Right lobe of liver (tissue), 6 donors: ENCODE measurements at regions not wholly inside any gene's neighbourhood (a gene's known extent, or its start where the extent isn't known, plus 50 kb on each side); places are given as distances from the start of the nearest gene placed in this dataset.
A peak's percentile ranks its signal among the peaks of the same experiment; 100 is the strongest.

Experiments
- ATAC-seq, 4 donors: fragments of 200-7000 bp; cut with Tn5 transposase; one replicate each; pipeline ENCODE4 v1.9.1; 2020; ENCODE audit warnings: mild to moderate bottlenecking in 4 of 4, moderate library complexity in 4 of 4
- DNase-seq, 3 donors: peaks; one replicate each; pipeline ENCODE4 v3.0.0-alpha.2; 2020
- H3K27ac ChIP-seq, 3 donors: fragments of 200-600 bp; one replicate each; pipeline ENCODE4 v1.8.0; 2022
- H3K27me3 ChIP-seq, 2 donors: fragments of 200-600 bp; one replicate each; pipeline ENCODE4 v1.8.0; 2022
- H3K36me3 ChIP-seq, 4 donors: fragments of 200-600 bp; sonication (generic) in 1 of 4; one replicate each; pipeline versions ENCODE4 v1.5.1 to v1.8.0; 2017 to 2022; ENCODE audit warnings: control low read depth in 1 of 4
- H3K4me1 ChIP-seq, 4 donors: fragments of 200-600 bp; sonication (generic) in 1 of 4; one replicate each; pipeline versions ENCODE4 v1.5.1 to v1.8.0; 2017 to 2022; ENCODE audit warnings: control low read depth in 1 of 4
- H3K4me3 ChIP-seq, 3 donors: fragments of 200-600 bp; one replicate each; pipeline ENCODE4 v1.8.0; 2022
- H3K9me3 ChIP-seq, 4 donors: fragments of 200-600 bp; sonication (generic) in 1 of 4; one replicate each; pipeline versions ENCODE4 v1.5.1 to v1.8.0; 2017 to 2022; ENCODE audit warnings: control low read depth in 1 of 4
- CTCF ChIP-seq, 4 donors: fragments of 200-600 bp in 3 of 4; fragments of 450-650 bp in 1 of 4; IDR thresholded peaks; one replicate each; pipeline versions ENCODE4 v1.5.1 to v1.8.0; 2016 to 2022; ENCODE audit warnings: antibody characterized with exemption in 4 of 4, mild to moderate bottlenecking in 2 of 4
- POLR2A ChIP-seq: fragments of 450-650 bp; IDR thresholded peaks from one replicate; pipeline ENCODE4 v1.6.1; 2017; ENCODE audit warnings: antibody characterized with exemption, mild to moderate bottlenecking
- WGBS: methylation state at CpG from one replicate; pipeline ENCODE4 v1.1.6; 2018; ENCODE audit warnings: low coverage, low lambda C conversion rate; ENCODE audit not compliant: insufficient coverage; ENCODE audit errors: missing lambda C conversion rate; 5-methylcytosine and 5-hydroxymethylcytosine counted together
- intact Hi-C, 2 donors: fragments of 100-400 bp; cut with DNase I; formaldehyde crosslinking; loops; one replicate each; pipeline versions ENCODE4 v1.11.2 to v1.14.1; 2022
- donor health status: DM: no; HTN: yes; CAD: no.
- donor health status: DM: no; HTN: no; CAD: no.
- donor health status: DM: no; HTN: no; CAD: no.
- donor health status: DM: no; HTN: yes; CAD: no.
- donor health status: DM: no; HTN: yes; CAD: no.

- H3K9me3 ChIP-seq, result no peaks in the 10 kb centered on the region
- intact Hi-C loops, result no loop called here
- H3K4me3 ChIP-seq, result no peak overlapping the region
- H3K4me1 ChIP-seq, result no peaks in the 10 kb centered on the region
- 31% methylated on average over 6 of the region's 9 CpGs for WGBS
- ATAC-seq (no peak), DNase-seq (no peak)
- no peaks in the 10 kb centered on the region for H3K27me3 ChIP-seq
- no peak overlapping the region for H3K27ac ChIP-seq
- TF ChIP-seq CTCF (IDR thresholded peaks at IDR 0.05), result no peak
- TF ChIP-seq POLR2A, result no peak
- H3K36me3 ChIP-seq, result no peaks in the 10 kb centered on the region
These were observed 186.8 kb upstream of the PRICKLE1 start for GRCh38 chr12:42776396-42776795.

GRCh38 chr12:42774238-42774637 is 184.7 kb upstream of the PRICKLE1 start:
- DNase-seq (no peak), ATAC-seq (no peak)
- Histone ChIP-seq H3K4me3 (no peak overlapping the region), H3K27ac (no peak overlapping the region), H3K36me3 (no peaks in the 10 kb centered on the region), H3K4me1 (no peaks in the 10 kb centered on the region), H3K27me3 (no peaks in the 10 kb centered on the region), H3K9me3 (no peaks in the 10 kb centered on the region)
- TF ChIP-seq POLR2A (no peak), CTCF (IDR thresholded peaks at IDR 0.05) (no peak)
- intact Hi-C loops, result no loop called here
- WGBS, result 72% methylated on average over 3 of the region's 3 CpGs

- ATAC-seq (no peak), DNase-seq (no peak)
- no peak overlapping the region for H3K4me3 ChIP-seq
- H3K27ac ChIP-seq, result no peak overlapping the region
- no peaks in the 10 kb centered on the region for H3K9me3 ChIP-seq
- TF ChIP-seq POLR2A, result no peak
- intact Hi-C loops, result no loop called here
- WGBS, result 44% methylated on average over 3 of the region's 3 CpGs
- no peaks in the 10 kb centered on the region for H3K4me1 ChIP-seq
- H3K27me3 ChIP-seq, result no peaks in the 10 kb centered on the region
- no peaks in the 10 kb centered on the region for H3K36me3 ChIP-seq
These were observed 180.7 kb upstream of the PRICKLE1 start for GRCh38 chr12:42770261-42770660.

- TF ChIP-seq POLR2A (no peak), CTCF (IDR thresholded peaks at IDR 0.05) (no peak)
- no peak overlapping the region for H3K4me3 ChIP-seq
- intact Hi-C loops, result no loop called here
- ATAC-seq (peak in 3 of 4 donors; percentile 10 to 33 (median 19)), DNase-seq (no peak)
- 40% methylated on average over 1 of the region's 1 CpG for WGBS
- H3K27me3 ChIP-seq, result no peaks in the 10 kb centered on the region
- no peak overlapping the region for H3K27ac ChIP-seq
- H3K36me3 ChIP-seq, result no peaks in the 10 kb centered on the region
- H3K4me1 ChIP-seq, result no peaks in the 10 kb centered on the region
- H3K9me3 ChIP-seq, result no peaks in the 10 kb centered on the region
These were observed 179.9 kb upstream of the PRICKLE1 start for GRCh38 chr12:42769455-42769854.

- Histone ChIP-seq H3K4me3 (no peak overlapping the region), H3K36me3 (no peaks in the 10 kb centered on the region), H3K27ac (no peak overlapping the region), H3K9me3 (no peaks in the 10 kb centered on the region), H3K27me3 (no peaks in the 10 kb centered on the region), H3K4me1 (no peaks in the 10 kb centered on the region)
- no peak for TF ChIP-seq POLR2A
- TF ChIP-seq CTCF (IDR thresholded peaks at IDR 0.05), result no peak
- WGBS, result 47% methylated on average over 4 of the region's 4 CpGs
- no peak for DNase-seq
- no peak for ATAC-seq
- intact Hi-C loops, result no loop called here
These were observed 178.5 kb upstream of the PRICKLE1 start for GRCh38 chr12:42767998-42768397.
